B cell (primary cell): ENCODE measurements at regions not wholly inside any gene's neighbourhood (a gene's known extent, or its start where the extent isn't known, plus 50 kb on each side); places are given as distances from the start of the nearest gene placed in this dataset.

Experiments
- ATAC-seq: fragments of 200-7000 bp; cut with Tn5 transposase; one replicate; pipeline ENCODE4 v1.10.0; 2021; ENCODE audit warnings: low read depth, mild to moderate bottlenecking, moderate number of reproducible peaks, moderate library complexity
- CTCF ChIA-PET: fragments of 350-600 bp; sonication (Branson Sonifier 250); formaldehyde crosslinking; loops from one replicate; lab custom pipeline; 2021; ENCODE audit warnings: antibody characterized with exemption, inconsistent platforms; lab: Charles Lee
- POLR2A ChIA-PET: fragments of 350-600 bp; sonication (Branson Sonifier 250); formaldehyde crosslinking; loops from one replicate; lab custom pipeline; 2021; ENCODE audit warnings: antibody characterized with exemption; lab: Charles Lee
- DNase-seq: peaks from one replicate; pipeline ENCODE4 v3.0.0; 2013
- H2AFZ ChIP-seq: 2 replicates; pipeline ENCODE4 v1.6.1; 2012; ENCODE audit warnings: mild to moderate bottlenecking, low read depth, low read length; ENCODE audit not compliant: insufficient read depth, poor library complexity, severe bottlenecking
- H3K27ac ChIP-seq, 2 donors: 1 replicate in 1 of 2; 2 replicates in 1 of 2; pipeline ENCODE4 v1.5.1; 2012 to 2013; ENCODE audit warnings: low read length in 2 of 2, mild to moderate bottlenecking in 2 of 2, moderate library complexity in 1 of 2
- H3K27me3 ChIP-seq, 4 experiments: fragments of 200-600 bp in 1 of 4; sonication (generic) in 1 of 4; replicated peaks in 1 of 4; 1 replicate in 2 of 4; 2 replicates in 2 of 4; pipeline versions ENCODE4 v1.6.1 to v1.7.0; 2013 to 2016; ENCODE audit warnings: low read length in 3 of 4, mild to moderate bottlenecking in 2 of 4, mixed read lengths in 1 of 4, moderate library complexity in 1 of 4; ENCODE audit not compliant: insufficient read depth in 4 of 4, control insufficient read depth in 3 of 4; ENCODE audit errors: control extremely low read depth in 1 of 4
- H3K36me3 ChIP-seq, 2 experiments: replicated peaks in 1 of 2; 1 replicate in 1 of 2; 2 replicates in 1 of 2; pipeline versions ENCODE4 v1.6.1 to v1.7.1; 2013; ENCODE audit warnings: low read length in 1 of 2; ENCODE audit not compliant: insufficient read depth in 2 of 2, control insufficient read depth in 1 of 2; ENCODE audit errors: control extremely low read depth in 1 of 2, extremely low read depth in 1 of 2
- H3K4me1 ChIP-seq, 2 donors: fragments of 200-600 bp in 1 of 2; sonication (generic) in 1 of 2; 1 replicate in 1 of 2; 2 replicates in 1 of 2; pipeline versions ENCODE4 v1.5.1 to v1.6.1; 2013 to 2017; ENCODE audit warnings: low read length in 2 of 2; ENCODE audit not compliant: control insufficient read depth in 2 of 2, insufficient read depth in 2 of 2
- H3K4me2 ChIP-seq: replicated peaks from 2 replicates; pipeline ENCODE3; 2012; ENCODE audit warnings: mild to moderate bottlenecking, low read depth, low read length; ENCODE audit not compliant: poor library complexity, severe bottlenecking
- H3K4me3 ChIP-seq, 5 experiments: fragments of 200-600 bp in 1 of 5; sonication (generic) in 1 of 5; 1 replicate in 3 of 5; 2 replicates in 2 of 5; pipeline versions ENCODE4 v1.5.1 to v1.7.0; 2011 to 2016; ENCODE audit warnings: low read length in 4 of 5, mild to moderate bottlenecking in 4 of 5, low read depth in 2 of 5, control low read depth in 1 of 5, moderate library complexity in 1 of 5; ENCODE audit not compliant: insufficient read depth in 1 of 5; ENCODE audit errors: control extremely low read depth in 1 of 5, extremely low read depth in 1 of 5
- H3K79me2 ChIP-seq: fragments of 200-600 bp; sonication (generic); one replicate; pipeline ENCODE4 v1.6.0; 2016; ENCODE audit warnings: low read length; ENCODE audit not compliant: control insufficient read depth, insufficient read depth
- H3K9ac ChIP-seq: fragments of 200-600 bp; sonication (generic); 2 replicates; pipeline ENCODE4 v1.6.1; 2017; ENCODE audit warnings: mild to moderate bottlenecking, low read length, moderate library complexity
- H3K9me3 ChIP-seq, 3 donors: one replicate each; pipeline versions ENCODE4 v1.6.1 to v1.7.1; 2013; ENCODE audit warnings: low read length in 2 of 3; ENCODE audit not compliant: control insufficient read depth in 2 of 3, insufficient read depth in 1 of 3; ENCODE audit errors: control extremely low read depth in 1 of 3
- H4K20me1 ChIP-seq: 2 replicates; pipeline ENCODE4 v1.6.0; 2012; ENCODE audit warnings: mild to moderate bottlenecking, low read length; ENCODE audit not compliant: insufficient read depth, control insufficient read depth, poor library complexity, severe bottlenecking
- H3K27ac Mint-ChIP-seq: one replicate; pipeline ENCODE4 v1.8.0; 2021; ENCODE audit warnings: mixed read lengths
- H3K27me3 Mint-ChIP-seq: one replicate; pipeline ENCODE4 v1.8.0; 2021; ENCODE audit warnings: mixed read lengths
- H3K4me1 Mint-ChIP-seq: one replicate; pipeline ENCODE4 v1.8.0; 2021; ENCODE audit warnings: mixed read lengths
- H3K4me3 Mint-ChIP-seq: one replicate; pipeline ENCODE4 v1.8.0; 2021; ENCODE audit warnings: mixed read lengths
- H3K9me3 Mint-ChIP-seq: one replicate; pipeline ENCODE4 v1.8.0; 2022; ENCODE audit warnings: mixed read lengths; ENCODE audit not compliant: insufficient read depth
- EZH2 ChIP-seq: IDR thresholded peaks from 2 replicates; pipeline ENCODE4 v1.6.1; 2012; ENCODE audit warnings: borderline replicate concordance, low read depth, mild to moderate bottlenecking, moderate library complexity, low read length; ENCODE audit not compliant: insufficient read depth, poor library complexity, severe bottlenecking
- WGBS: methylation state at CpG from one replicate; pipeline ENCODE4 v1.1.5; 2013; ENCODE audit warnings: missing lambda C conversion rate; ENCODE audit not compliant: insufficient coverage; 5-methylcytosine and 5-hydroxymethylcytosine counted together
- intact Hi-C: fragments of 100-400 bp; cut with micrococcal nuclease; formaldehyde crosslinking; loops from one replicate; pipeline ENCODE4 v1.10.0; 2022
- TF ChIP-seq, protein P1 (sequence below): fragments of 200-600 bp; IDR thresholded peaks from one replicate; pipeline ENCODE4 v1.8.0; 2022; ENCODE audit warnings: antibody characterized with exemption, mild to moderate bottlenecking

DNA sequence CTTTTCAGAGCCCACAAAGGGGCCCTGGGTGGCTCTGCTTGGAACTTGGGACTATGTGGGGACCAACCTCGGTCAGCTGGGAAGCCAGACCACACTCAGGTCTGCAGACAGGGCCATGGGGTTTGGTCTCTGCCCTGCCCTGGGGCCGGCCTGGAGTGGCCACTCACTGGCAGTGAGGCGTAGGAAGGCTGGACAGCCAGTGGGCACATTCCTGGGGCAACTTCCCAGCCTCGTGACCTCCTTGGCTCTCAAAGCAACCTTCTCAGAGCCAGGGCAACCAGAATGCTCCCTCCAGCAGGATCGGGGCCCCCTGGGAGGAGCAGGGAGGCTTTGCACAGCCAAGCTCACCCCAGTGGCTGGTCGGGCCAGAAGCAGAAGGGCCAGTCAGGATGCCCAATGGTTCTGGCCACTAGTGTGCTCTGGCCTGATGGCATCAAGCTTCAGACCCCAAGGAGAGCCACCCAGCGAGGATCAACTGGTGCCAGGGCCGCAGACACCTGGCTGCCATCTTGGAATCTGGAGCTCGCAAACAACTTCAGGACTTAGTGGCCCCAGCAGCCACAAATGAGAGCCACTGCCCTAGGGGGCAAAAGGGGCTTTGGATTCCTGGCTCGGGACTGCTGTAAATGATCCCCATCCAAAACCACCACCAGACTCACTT lies 87.1 kb downstream of the MYEOV start:
- no peaks in the 10 kb centered on the region for H4K20me1 ChIP-seq
- H3K36me3 ChIP-seq = no peaks in the 10 kb centered on the region
- DNase-seq (no peak), ATAC-seq (no peak)
- intact Hi-C loops = no loop called here
- H2AFZ ChIP-seq = no peak overlapping the region
- ChIA-PET POLR2A (interaction anchor here (0.6 kb wide), 1 partner anchor 295 kb away, joined by 15 read pairs; no protein-coding TSS in a partner anchor), CTCF (no interaction called here)
- no peak overlapping the region for H3K4me2 ChIP-seq
- no peaks in the 10 kb centered on the region for H3K79me2 ChIP-seq
- no peaks in the 10 kb centered on the region for H3K27me3 Mint-ChIP-seq
- no peak overlapping the region for H3K9ac ChIP-seq
- H3K4me3 Mint-ChIP-seq = no peak overlapping the region
- TF ChIP-seq, protein P1, sequence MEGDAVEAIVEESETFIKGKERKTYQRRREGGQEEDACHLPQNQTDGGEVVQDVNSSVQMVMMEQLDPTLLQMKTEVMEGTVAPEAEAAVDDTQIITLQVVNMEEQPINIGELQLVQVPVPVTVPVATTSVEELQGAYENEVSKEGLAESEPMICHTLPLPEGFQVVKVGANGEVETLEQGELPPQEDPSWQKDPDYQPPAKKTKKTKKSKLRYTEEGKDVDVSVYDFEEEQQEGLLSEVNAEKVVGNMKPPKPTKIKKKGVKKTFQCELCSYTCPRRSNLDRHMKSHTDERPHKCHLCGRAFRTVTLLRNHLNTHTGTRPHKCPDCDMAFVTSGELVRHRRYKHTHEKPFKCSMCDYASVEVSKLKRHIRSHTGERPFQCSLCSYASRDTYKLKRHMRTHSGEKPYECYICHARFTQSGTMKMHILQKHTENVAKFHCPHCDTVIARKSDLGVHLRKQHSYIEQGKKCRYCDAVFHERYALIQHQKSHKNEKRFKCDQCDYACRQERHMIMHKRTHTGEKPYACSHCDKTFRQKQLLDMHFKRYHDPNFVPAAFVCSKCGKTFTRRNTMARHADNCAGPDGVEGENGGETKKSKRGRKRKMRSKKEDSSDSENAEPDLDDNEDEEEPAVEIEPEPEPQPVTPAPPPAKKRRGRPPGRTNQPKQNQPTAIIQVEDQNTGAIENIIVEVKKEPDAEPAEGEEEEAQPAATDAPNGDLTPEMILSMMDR = no peak
- no peak for TF ChIP-seq EZH2
- no peak overlapping the region for H3K4me3 ChIP-seq
- H3K4me1 ChIP-seq = no peaks in the 10 kb centered on the region
- WGBS = 95% methylated on average over 10 of the region's 10 CpGs
- no peaks in the 10 kb centered on the region for H3K9me3 Mint-ChIP-seq
- H3K4me1 Mint-ChIP-seq = no peaks in the 10 kb centered on the region
- H3K27ac ChIP-seq = no peak overlapping the region
- H3K27me3 ChIP-seq = no peaks in the 10 kb centered on the region
- H3K27ac Mint-ChIP-seq = no peak overlapping the region
- H3K9me3 ChIP-seq = peaks cover 0 to 2% (median 0%) of the 10 kb centered on the region in 3 donors

DNA sequence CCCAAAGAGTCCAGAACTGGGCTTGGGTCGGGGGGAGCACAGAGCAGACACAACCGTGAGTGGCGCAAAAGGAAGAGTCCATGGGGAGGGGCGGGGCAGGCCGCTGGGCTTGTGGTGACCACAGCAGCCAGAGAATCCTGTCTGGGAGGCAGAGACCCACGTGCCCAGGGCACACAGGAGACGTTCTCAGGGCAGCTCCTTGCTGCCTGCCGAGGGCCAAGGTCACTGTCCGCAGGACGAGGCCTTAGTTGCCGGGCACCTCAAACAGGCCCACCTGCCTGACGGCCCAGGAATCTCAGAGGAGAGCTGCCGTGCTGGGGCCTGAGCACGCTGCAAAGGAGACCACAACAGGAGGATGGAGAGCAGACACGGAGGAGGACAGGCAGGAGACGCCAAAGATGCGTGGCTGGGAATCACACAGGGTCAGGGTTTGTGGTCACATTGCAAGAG lies 87.8 kb downstream of the MYEOV start:
- Histone ChIP-seq H4K20me1 (no peaks in the 10 kb centered on the region), H3K36me3 (no peaks in the 10 kb centered on the region), H3K9me3 (peaks cover 0 to 7% (median 0%) of the 10 kb centered on the region in 3 donors), H3K4me3 (no peak overlapping the region), H3K27me3 (no peaks in the 10 kb centered on the region), H3K4me2 (no peak overlapping the region), H3K4me1 (no peaks in the 10 kb centered on the region), H3K79me2 (no peaks in the 10 kb centered on the region), H3K27ac (no peak overlapping the region), H3K9ac (no peak overlapping the region), H2AFZ (no peak overlapping the region)
- intact Hi-C loops = no loop called here
- TF ChIP-seq EZH2 = no peak
- TF ChIP-seq, protein P1 = no peak
- DNase-seq = no peak
- Mint-ChIP-seq H3K4me1 (no peaks in the 10 kb centered on the region), H3K9me3 (no peaks in the 10 kb centered on the region), H3K27me3 (no peaks in the 10 kb centered on the region), H3K4me3 (no peak overlapping the region), H3K27ac (no peak overlapping the region)
- ChIA-PET CTCF (no interaction called here), POLR2A (interaction anchor here (0.6 kb wide), 1 partner anchor 295 kb away, joined by 15 read pairs; no protein-coding TSS in a partner anchor)
- ATAC-seq = no peak
- WGBS = 93% methylated on average over 17 of the region's 17 CpGs
